ENCODE measurements at regions not wholly inside any gene's neighbourhood (a gene's known extent, or its start where the extent isn't known, plus 50 kb on each side); places are given as distances from the start of the nearest gene placed in this dataset.

- Mint-ChIP-seq H3K27ac (ENCODE audit: unreplicated experiment) (no peak overlapping the region), H3K9me3 (ENCODE audit: low read depth, unreplicated experiment) (no peaks in the 10 kb centered on the region), H3K4me1 (ENCODE audit: low read depth, unreplicated experiment) (no peaks in the 10 kb centered on the region), H3K27me3 (ENCODE audit: unreplicated experiment) (no peaks in the 10 kb centered on the region), H3K4me3 (ENCODE audit: low read depth, unreplicated experiment) (no peak overlapping the region), H3K36me3 (ENCODE audit: insufficient read depth, unreplicated experiment) (no peaks in the 10 kb centered on the region)
- TF ChIP-seq CTCF (IDR thresholded peaks at IDR 0.05; ENCODE audit: unreplicated experiment), result no peak
- no TSS peak for BruUV-seq (replicated peaks)
- CTCF ChIA-PET, result interaction anchor here (0.7 kb wide), 1 partner anchor 483 kb away, joined by 10 read pairs; no protein-coding TSS in a partner anchor
- intact Hi-C loops (cut with micrococcal nuclease; ENCODE audit: unreplicated experiment), result no loop called here
- no peak for DNase-seq
Measured at GRCh38 chr3:102332205-102332604, 102.6 kb upstream of the ZPLD1 start.

GRCh38 chr3:102332934-102333333, 101.9 kb upstream of the ZPLD1 start:
- no peak for DNase-seq
- Mint-ChIP-seq H3K4me1 (ENCODE audit: low read depth, unreplicated experiment) (no peaks in the 10 kb centered on the region), H3K27ac (ENCODE audit: unreplicated experiment) (no peak overlapping the region), H3K4me3 (ENCODE audit: low read depth, unreplicated experiment) (no peak overlapping the region), H3K27me3 (ENCODE audit: unreplicated experiment) (no peaks in the 10 kb centered on the region), H3K36me3 (ENCODE audit: insufficient read depth, unreplicated experiment) (no peaks in the 10 kb centered on the region), H3K9me3 (ENCODE audit: low read depth, unreplicated experiment) (no peaks in the 10 kb centered on the region)
- TF ChIP-seq CTCF (IDR thresholded peaks at IDR 0.05; ENCODE audit: unreplicated experiment), result no peak
- intact Hi-C loops (cut with micrococcal nuclease; ENCODE audit: unreplicated experiment), result no loop called here
- CTCF ChIA-PET, result no interaction called here
- BruUV-seq (replicated peaks), result no TSS peak

- no peaks in the 10 kb centered on the region for H3K27me3 Mint-ChIP-seq (ENCODE audit: unreplicated experiment)
- no peak overlapping the region for H3K27ac Mint-ChIP-seq (ENCODE audit: unreplicated experiment)
- no peaks in the 10 kb centered on the region for H3K4me1 Mint-ChIP-seq (ENCODE audit: low read depth, unreplicated experiment)
- intact Hi-C loops (cut with micrococcal nuclease; ENCODE audit: unreplicated experiment), result no loop called here
- H3K36me3 Mint-ChIP-seq (ENCODE audit: insufficient read depth, unreplicated experiment), result no peaks in the 10 kb centered on the region
- DNase-seq, result no peak
- TF ChIP-seq CTCF (IDR thresholded peaks at IDR 0.05; ENCODE audit: unreplicated experiment), result no peak
- H3K4me3 Mint-ChIP-seq (ENCODE audit: low read depth, unreplicated experiment), result no peak overlapping the region
- BruUV-seq (replicated peaks), result no TSS peak
- no peaks in the 10 kb centered on the region for H3K9me3 Mint-ChIP-seq (ENCODE audit: low read depth, unreplicated experiment)
- CTCF ChIA-PET, result no interaction called here
Measured at GRCh38 chr3:102336130-102336529, 98.7 kb upstream of the ZPLD1 start.

GRCh38 chr3:102339671-102340070, 95.1 kb upstream of the ZPLD1 start:
- TF ChIP-seq CTCF (IDR thresholded peaks at IDR 0.05; ENCODE audit: unreplicated experiment), result no peak
- Mint-ChIP-seq H3K36me3 (ENCODE audit: insufficient read depth, unreplicated experiment) (no peaks in the 10 kb centered on the region), H3K27ac (ENCODE audit: unreplicated experiment) (no peak overlapping the region), H3K4me1 (ENCODE audit: low read depth, unreplicated experiment) (no peaks in the 10 kb centered on the region), H3K4me3 (ENCODE audit: low read depth, unreplicated experiment) (no peak overlapping the region), H3K9me3 (ENCODE audit: low read depth, unreplicated experiment) (no peaks in the 10 kb centered on the region), H3K27me3 (ENCODE audit: unreplicated experiment) (no peaks in the 10 kb centered on the region)
- no TSS peak for BruUV-seq (replicated peaks)
- DNase-seq, result no peak
- CTCF ChIA-PET, result no interaction called here
- intact Hi-C loops (cut with micrococcal nuclease; ENCODE audit: unreplicated experiment), result loop anchor here (10.0 kb wide), 1 partner anchor 65 kb away; no protein-coding TSS in a partner anchor

Measured in Calu3 (cell line).